ENCODE measurements at regions not wholly inside any gene's neighbourhood (a gene's known extent, or its start where the extent isn't known, plus 50 kb on each side); places are given as distances from the start of the nearest gene placed in this dataset.

- TF ChIP-seq EP300 (IDR thresholded peaks at IDR 0.05; ENCODE audit: borderline replicate concordance) (no peak), TAF1 (IDR thresholded peaks at IDR 0.05; ENCODE audit: low read depth) (no peak), REST (IDR thresholded peaks at IDR 0.05; ENCODE audit: low read depth) (no peak), CEBPB (IDR thresholded peaks at IDR 0.05) (no peak), ZBTB7A (IDR thresholded peaks at IDR 0.05; ENCODE audit: low read depth) (no peak), NFIC (IDR thresholded peaks at IDR 0.05) (no peak), FOXM1 (IDR thresholded peaks at IDR 0.05; ENCODE audit: borderline replicate concordance, low read depth) (no peak), CREB1 (IDR thresholded peaks at IDR 0.05; ENCODE audit: low read depth) (no peak), TCF12 (IDR thresholded peaks at IDR 0.05; ENCODE audit: low read depth) (no peak), RAD21 (IDR thresholded peaks at IDR 0.05; ENCODE audit: low read depth) (no peak), EGR1 (IDR thresholded peaks at IDR 0.05) (no peak)
These were observed 178.3 kb downstream of the UACA start for GRCh38 chr15:70584838-70585706.

All from Ishikawa (cell line).